ENCODE measurements at regions not wholly inside any gene's neighbourhood (a gene's known extent, or its start where the extent isn't known, plus 50 kb on each side); places are given as distances from the start of the nearest gene placed in this dataset.

- no peak for DNase-seq
These were observed 448.8 kb downstream of the TLE4 start for GRCh38 chr9:80020530-80020929.

- no peak for DNase-seq
These were observed 448.3 kb downstream of the TLE4 start for GRCh38 chr9:80020056-80020455.

DNA sequence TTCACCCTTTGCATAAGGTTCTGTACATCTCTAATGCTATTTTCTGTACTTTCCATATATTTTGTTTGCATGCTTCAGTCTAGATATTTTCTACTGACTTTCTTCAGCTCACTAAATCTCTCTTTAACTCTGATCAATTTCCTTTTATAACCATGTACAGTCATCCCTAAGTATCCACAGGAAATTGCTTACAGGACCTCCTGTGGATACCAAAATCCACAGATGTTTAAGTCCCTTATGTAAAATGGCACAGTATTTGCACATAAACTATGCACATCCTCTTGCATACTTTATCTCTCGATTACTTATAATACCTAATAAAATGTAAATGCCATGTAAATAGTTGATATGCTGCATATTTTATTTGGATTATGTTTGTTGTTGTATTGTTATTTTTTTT, 442.1 kb downstream of the TLE4 start:
- no peak for DNase-seq

DNA sequence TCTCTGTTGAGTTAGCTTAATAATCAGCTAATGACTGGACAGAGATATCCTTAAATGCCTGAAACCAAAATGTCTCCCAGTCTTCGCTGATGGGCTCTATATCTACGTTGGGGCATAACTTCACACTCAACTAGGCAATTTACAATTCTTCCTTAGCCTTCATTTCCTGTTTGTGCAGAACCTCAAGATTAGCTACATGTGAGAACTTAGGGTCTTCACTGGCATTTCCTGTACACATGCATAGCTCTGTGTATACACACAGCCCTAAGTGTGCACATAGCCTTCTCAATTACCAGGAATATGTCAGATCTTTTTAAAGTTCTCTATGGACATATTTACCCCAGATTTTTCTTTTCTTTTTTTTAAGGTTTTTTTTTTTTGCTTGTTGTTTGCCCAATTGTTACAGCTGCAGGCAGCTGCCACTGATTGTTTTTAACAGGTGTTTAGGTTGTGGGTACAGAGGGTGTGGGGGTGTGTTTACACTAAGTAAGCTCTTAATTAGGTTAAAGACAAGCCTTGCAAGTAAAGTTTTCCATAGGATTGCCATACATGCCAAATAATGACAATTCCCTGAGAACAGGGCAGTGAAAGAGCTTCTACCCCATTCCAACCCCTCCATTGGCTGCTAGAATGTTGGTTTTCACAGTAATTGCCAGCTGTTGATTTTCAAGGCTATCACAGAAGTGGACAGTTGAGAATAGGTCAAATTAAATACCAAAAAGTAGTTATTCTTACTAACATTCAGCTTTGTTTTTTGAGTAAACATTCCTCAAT, 441.0 kb downstream of the TLE4 start:
- no peak for DNase-seq

GRCh38 chr9:80009204-80009603, 437.4 kb downstream of the TLE4 start:
- DNase-seq: no peak

- no peak for DNase-seq
These were observed 432.9 kb downstream of the TLE4 start for GRCh38 chr9:80004714-80005113.

DNA sequence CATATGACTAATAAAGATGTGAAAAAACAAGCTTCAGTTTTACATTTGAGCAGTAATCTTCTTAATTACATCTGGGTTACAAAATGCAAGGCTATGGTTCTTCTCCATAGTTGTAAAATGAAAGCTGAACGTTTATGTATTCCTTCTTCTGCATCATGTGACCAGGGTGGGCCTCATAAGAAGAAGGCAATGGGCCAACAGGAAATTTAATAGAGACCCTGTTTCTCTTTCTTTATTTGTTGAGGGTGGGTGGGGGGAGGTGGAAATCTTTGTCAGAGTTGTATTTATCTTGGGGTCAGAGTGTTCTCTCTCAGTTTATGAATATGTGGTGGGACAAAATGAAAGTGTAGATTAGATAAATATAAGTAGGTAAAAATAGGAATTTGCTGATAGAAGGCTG, 418.8 kb downstream of the TLE4 start:
- no peak for DNase-seq

GRCh38 chr9:79989079-79989478, 417.3 kb downstream of the TLE4 start:
- DNase-seq: no peak

- no peak for DNase-seq
These were observed 416.4 kb downstream of the TLE4 start for GRCh38 chr9:79988126-79988525.

GRCh38 chr9:79986437-79986836, 414.7 kb downstream of the TLE4 start:
- no peak for DNase-seq

DNA sequence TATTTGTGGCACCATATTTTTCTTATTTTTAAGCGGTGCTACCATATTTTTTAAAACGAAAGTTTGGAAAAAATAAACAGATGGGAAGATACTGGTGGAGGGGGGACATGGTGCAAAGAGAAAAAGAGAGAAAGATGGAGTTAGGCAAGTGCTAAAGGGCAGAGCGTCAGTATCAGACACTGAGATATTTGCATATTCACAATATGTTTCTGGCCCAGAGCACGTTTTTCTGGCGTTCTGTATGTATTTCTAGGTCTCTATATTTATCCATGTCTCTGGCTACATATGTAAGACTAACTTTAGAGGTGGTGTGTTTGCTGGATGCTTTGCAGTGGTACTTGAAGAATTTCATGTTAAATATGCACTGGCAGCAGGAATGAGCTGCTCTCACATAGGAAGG, 414.0 kb downstream of the TLE4 start:
- DNase-seq: no peak

DNA sequence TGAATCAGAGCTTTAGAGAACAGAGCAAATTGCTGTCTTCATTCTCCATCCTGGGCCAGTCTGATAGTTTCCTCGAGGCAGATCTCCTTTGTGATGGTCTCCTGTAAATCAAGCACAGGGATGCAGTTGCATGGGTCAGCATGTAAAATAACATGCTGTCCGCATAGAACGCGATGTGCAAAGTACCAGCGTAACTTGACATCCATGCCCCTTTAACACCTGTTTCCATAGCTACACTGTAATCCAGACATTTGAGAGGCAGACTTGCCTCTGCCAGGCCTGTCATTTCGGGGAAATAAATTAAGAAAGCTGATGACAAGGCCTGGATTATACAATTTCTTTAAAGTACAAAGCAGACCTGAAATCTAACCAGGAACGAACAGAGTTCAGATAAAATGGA, 413.5 kb downstream of the TLE4 start:
- DNase-seq: no peak

DNA sequence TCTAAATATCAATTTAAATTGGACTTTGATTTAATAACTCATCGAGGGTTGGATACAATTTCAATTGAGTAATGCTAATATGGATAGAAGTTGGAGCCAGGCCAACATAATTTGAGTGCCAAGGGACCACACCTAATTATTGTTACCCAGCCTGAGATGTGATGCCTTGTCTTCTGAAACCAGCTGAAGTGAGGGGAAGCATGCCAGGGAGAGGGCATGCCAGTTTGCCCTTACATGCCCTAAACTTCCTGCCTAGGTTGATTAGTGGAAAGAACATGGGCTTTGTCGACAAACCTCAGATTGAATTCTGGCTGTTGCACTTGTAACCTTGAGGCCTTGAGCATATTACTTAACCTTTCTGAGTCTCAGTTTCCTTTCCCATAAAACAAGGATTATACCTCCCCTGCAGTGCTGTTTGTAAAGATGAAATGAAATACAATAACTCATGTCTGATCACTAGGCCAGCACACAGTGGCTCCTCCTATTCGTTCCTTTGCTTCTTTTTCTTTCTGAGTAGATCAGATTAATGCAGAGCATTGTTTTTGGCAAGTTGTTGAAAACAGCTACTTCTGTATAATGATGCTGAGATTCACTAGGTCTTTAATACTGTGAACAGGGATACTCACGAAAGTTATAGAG, 412.8 kb downstream of the TLE4 start:
- DNase-seq: peak; percentile 84

DNA sequence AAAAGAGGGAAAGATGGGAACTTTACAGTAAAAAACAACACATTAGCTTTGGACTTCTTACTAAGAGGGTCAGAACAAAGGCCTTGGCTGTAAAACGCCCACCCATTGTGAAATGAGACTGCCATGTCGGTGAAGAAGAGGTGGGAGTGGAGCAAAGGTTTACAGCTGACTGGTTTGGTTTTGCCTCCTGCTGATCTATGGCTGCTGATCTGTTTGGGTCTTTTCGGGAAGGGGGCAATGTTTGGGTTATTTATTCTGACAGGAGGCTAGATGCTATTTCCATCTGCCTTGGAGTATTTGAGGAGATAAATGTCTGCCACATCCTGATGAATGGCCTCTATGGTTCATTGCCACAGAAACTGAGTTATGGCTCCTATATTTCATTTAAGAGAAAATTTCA, 408.7 kb downstream of the TLE4 start:
- no peak for DNase-seq

DNA sequence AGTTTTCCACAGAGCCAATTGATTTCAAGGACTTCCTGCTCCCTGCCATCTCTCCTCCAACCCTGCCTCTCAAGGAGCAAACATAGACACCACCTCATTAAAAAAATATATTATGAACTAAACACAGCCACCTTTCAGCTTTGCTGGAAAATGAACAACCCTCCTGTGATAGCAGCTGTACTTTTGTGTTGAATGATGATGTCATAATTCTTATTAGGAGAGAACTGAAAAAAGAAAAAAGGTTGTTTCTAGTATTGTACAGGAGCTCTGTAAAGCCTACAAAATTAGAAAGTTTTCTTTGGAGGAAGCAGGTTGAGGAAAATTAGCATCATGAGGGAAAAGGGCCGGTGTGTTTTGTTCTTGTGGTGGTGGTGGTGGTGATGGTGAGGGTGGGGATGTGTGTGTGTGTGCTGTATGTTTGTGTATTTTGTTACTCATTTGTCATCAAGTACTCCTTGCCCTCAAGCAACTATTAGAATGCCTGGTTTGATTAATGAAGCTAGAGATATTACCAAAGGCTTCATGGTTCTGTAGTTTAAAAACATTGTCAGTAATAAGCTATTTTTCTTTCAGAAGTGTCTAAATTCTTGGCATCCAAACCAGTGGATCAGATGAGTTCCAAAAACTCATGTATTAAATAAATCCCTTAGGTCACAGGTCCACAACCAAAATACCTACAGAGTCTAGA, 405.9 kb downstream of the TLE4 start:
- DNase-seq: no peak

- no peak for DNase-seq
These were observed 405.3 kb downstream of the TLE4 start for GRCh38 chr9:79977074-79977435.

DNA sequence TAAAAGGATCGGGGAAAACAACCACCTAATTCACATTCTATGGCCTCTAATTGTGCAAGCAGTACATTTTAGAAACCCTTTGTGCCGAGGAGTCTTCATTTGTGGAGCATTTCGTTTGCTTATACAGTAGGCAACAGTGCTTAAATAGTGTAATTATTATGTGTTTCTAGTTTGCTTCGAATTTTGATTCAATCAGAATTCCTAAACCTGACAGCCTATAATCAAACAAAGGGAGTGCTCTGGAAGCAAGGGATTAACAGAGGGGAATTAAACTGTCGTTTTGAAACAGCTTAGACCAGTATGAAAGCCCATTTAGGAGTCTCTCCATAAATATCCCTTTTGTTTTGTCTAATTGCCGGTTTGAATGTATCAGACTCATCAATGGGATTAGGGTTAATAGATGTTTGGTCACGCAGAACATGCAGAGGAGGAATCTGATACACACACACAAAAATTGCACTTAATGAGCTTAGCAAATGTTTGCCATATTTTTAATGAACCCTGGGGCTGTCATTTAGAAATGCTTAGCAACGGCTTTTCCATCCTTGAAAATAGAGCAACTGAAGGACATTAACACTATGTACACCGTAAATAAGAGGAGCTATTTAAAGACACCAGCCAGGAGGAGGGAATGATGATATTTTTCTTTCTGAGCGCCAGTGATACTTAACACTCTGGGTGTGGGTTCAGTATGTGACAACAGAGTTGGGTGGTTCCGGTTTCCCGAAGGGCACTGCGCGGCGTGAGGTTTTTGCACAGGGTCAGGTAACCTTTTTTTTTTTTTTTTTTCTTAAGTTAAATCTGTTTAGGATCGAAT, 404.7 kb downstream of the TLE4 start:
- DNase-seq: peak; percentile 95

DNA sequence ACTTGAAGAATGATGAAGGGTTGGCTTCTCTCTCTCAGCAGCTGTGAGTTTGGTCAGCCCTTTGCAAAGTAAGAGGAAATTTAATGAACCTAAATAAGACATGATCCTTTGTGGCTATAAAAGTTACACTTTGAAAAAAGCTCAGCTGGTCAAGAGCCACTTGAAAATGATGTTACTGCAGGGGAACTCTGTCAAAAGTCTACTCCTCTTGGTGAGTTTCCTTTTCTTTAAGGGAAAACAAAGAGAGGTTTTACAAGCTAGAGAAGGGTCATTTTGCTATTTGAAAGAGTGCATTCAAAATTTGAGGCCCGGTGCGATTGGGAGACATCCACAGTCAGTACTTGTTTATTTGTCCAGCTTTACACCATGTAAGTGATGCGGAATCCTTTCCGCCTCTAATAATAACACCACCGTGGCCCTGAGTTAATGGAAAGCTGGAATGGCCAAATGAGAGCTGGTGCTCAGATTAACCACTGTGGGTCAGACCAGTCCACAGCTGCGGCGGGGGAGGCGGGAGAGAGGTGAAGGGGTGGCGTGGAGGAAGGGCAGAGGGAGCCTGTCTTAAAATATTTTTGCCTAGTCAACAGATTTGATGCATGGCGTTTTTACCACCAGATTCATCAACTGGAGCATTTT, 404.0 kb downstream of the TLE4 start:
- DNase-seq: no peak

DNA sequence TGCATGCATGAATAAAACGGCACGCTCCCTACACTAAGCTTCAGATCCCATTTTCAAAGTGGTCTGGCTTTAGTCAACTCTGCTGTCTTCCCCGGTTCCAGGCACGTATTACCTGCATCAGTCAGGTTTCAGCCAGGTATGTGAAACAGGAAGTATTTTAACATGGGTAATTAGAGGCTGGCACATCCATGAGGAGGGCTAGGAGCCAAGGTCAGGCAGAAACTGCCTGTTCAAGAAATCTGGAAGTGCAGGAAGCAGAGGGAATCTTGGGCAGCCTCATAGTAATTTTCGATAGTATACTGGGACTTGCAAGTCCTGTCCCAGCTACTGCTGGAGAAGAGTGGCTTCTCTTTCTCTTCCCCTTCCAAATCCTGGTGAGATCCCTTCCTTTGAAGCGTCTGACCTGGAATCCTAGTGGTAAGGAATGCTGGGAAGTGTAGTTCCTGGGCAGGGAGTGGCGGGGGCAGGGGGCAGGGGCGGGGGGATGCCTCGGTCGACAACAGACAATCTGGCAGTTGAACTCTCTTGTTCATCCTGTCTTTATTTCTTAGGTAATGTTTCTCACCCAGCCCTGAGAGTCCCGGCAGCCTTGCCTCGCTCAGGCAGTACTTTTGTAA, 403.1 kb downstream of the TLE4 start:
- peak; percentile 57 for DNase-seq

- no peak for DNase-seq
These were observed 401.9 kb downstream of the TLE4 start for GRCh38 chr9:79973627-79974026.

GRCh38 chr9:79970146-79970425, 398.3 kb downstream of the TLE4 start:
- peak; percentile 50 for DNase-seq

DNA sequence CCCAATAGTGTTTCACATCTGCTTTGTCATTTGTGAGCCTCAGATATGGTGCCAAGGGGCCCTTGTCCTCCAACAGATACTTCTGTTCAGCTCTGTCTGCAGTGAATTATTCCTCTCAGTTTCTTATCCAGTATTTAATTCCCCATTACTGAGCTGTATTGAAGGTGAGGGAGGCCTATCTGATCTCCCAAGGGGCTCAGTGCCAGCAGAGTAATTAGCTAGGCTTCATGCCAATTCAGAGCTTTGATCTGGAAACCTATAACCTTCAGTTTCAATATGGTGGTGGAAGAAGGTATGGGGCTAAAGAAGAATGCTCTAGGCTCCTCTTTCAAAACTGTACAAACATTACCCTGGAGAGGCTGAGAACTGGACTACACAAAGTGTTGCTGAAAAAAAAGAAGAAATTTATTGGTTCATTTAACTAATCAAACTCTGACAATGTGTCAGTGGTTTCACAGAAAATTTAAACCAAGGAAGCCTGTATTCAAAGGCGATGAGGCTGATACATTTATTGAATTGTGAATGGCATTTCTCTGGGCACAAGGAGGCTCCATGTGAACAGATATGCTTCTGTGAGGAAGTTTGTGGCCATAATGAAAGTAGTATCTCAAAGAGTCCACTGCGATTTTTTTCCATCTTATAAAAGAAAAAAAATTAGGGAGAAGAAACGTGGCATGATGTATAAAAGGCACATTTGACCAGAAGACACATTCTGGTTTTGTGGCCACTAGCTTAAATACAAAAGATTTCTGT, 397.8 kb downstream of the TLE4 start:
- DNase-seq: peak; percentile 93
